Retina (tissue), 1 donor: ENCODE measurements at regions not wholly inside any gene's neighbourhood (a gene's known extent, or its start where the extent isn't known, plus 50 kb on each side); places are given as distances from the start of the nearest gene placed in this dataset.
"Not testable (repeated sequence)": the region's sequence is repeated elsewhere in the genome, so short reads cannot be mapped to it uniquely, and the experiment has no call there.

Source experiments
- DNase-seq: peaks from one replicate; pipeline ENCODE4 v3.0.0-alpha.2; 2016

DNA sequence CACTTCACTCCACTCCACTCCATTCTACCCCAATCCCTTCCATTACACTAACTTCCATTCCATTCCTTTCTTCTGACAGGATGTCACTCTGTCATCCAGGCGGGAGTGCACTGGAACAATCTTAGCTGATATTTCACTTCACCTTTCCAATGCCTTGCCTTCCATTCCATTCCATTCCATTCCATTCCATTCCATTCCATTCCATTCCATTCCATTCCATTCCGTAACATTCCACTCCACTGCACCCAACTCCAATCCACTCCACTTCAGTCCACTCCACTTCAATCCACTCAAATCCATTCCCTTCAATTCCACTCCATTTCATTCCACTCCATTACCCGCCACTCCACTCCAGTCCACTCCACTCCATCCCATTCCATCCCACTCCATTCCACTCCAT, 1099.4 kb downstream of the TSPY10 start:
- DNase-seq, result peak; percentile 1

DNA sequence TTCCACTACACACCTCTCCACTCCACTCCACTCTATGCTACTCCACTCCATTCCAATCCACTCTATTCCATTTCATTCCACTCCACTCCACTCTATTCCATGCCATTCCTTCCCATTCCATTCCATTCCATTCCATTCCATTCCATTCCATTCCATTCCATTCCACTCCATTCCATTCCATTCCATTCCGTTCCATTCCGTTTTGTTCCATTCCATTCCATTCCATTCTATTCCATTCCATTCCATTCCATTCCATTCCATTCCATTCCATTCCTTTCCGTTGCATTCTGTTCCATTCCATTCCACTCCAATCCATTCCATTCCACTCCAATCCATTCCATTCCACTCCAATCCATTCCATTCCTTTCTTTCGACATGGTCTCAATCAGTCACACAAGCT, 1121.1 kb downstream of the TSPY10 start:
- DNase-seq, result not testable (repeated sequence)

DNA sequence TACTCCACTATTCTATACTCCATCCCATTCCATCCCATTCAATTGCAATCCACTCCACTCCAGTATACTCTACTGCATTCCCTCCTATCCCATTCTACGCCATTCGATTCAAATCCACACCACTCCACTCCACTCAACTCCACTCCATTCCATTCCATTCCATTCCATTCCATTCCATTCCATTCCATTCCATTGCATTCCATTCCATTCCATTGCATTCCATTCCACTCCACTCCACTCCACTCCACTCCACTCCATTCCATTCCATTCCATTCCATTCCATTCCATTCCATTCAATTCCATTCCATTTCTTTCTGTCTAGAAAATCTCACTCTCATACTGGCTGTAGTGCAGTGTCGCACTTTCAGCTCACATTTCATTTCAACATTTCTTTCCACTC, 1129.4 kb downstream of the TSPY10 start:
- DNase-seq, result not testable (repeated sequence)

DNA sequence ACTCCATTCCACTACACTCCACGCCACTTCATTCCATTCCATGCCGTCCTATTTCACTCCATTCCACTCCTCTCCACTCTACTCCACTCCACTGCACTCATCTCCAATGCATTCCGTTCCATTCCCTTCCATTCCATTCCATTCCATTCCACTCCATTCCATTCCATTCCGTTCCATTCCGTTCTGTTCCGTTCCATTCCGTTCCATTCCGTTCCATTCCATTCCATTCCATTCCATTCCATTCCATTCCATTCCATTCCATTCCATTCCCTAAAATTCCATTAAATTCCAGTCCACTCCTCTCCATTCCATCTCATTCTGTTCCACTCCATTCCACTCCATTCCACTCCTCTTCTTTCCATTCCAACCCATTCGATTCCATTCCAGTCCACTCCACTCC, 1139.1 kb downstream of the TSPY10 start:
- no peak for DNase-seq

DNA sequence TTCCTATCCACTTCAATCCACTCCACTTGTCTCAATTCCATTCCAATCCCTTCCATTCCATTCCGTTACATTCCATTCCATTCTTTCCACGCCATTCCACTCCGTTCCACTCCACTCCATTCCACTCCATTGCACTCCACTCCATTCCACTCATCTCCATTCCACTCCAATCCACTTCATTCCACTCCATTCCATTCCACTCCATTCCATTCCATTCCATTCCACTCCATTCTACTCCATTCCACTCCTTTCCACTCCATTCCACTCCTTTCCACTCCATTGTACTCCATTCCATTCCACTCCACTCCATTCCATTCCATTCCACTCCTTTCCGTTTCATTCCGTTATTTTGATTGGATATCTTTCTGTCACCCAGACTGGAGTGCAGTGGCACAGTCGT, 1158.7 kb downstream of the TSPY10 start:
- DNase-seq, result no peak
